HepG2 (cell line): ENCODE measurements at regions not wholly inside any gene's neighbourhood (a gene's known extent, or its start where the extent isn't known, plus 50 kb on each side); places are given as distances from the start of the nearest gene placed in this dataset.

Experiments used
- ATAC-seq: fragments of 200-7000 bp; cut with Tn5 transposase; 3 replicates; pipeline ENCODE4 v1.9.1; 2020; ENCODE audit warnings: mild to moderate bottlenecking, moderate library complexity
- BruUV-seq: library from RNA; stranded (reverse); fragments of 400-500 nt; replicated peaks from 2 replicates; lab custom pipeline; 2021; lab: Mats Ljungman, UMichigan
- CTCF ChIA-PET: fragments of 300-600 bp; formaldehyde crosslinking; extraction: SDS; loops from one replicate; lab custom pipeline; 2021; ENCODE audit warnings: low total read pairs, inconsistent platforms, low intra/inter-chr PET ratio; lab: Yijun Ruan, JAX
- POLR2A ChIA-PET: fragments of 350-600 bp; sonication (Branson Sonifier 250); formaldehyde crosslinking; loops from one replicate; lab custom pipeline; 2020; ENCODE audit warnings: antibody characterized with exemption, inconsistent platforms; lab: Yijun Ruan, JAX
- DNase-seq: peaks from one replicate; pipeline ENCODE4 v3.0.0-alpha.2; 2015; ENCODE audit warnings: low spot score
- FAIRE-seq: peaks from 3 replicates; lab custom pipeline; 2011; peaks lifted over from hg19 to GRCh38; lab: Jason Lieb, UNC
- H2AFZ ChIP-seq: one replicate; pipeline ENCODE4 v1.6.1; 2011; ENCODE audit warnings: low read length, inconsistent platforms
- H3K27ac ChIP-seq: fragments of 300-600 bp; 3 replicates; pipeline ENCODE4 v1.8.0; 2011; ENCODE audit warnings: mixed run types, mild to moderate bottlenecking, mixed read lengths, low read length, inconsistent platforms; ENCODE audit not compliant: insufficient read depth; ENCODE audit errors: extremely low read length
- H3K27me3 ChIP-seq, 2 experiments: fragments of 200-600 bp in 1 of 2; 2 replicates in 1 of 2; 3 replicates in 1 of 2; pipeline versions ENCODE4 v1.6.0 to v1.8.0; 2011; ENCODE audit warnings: low read length in 2 of 2, mild to moderate bottlenecking in 2 of 2, moderate library complexity in 2 of 2, inconsistent platforms in 1 of 2; ENCODE audit not compliant: insufficient read depth in 2 of 2, control insufficient read depth in 1 of 2
- H3K36me3 ChIP-seq, 2 experiments: fragments of 200-600 bp in 1 of 2; replicated peaks in 1 of 2; 2 replicates in 1 of 2; 3 replicates in 1 of 2; pipeline versions ENCODE4 v1.5.1 to v1.8.0; 2011; ENCODE audit warnings: low read length in 2 of 2, inconsistent platforms in 1 of 2; ENCODE audit not compliant: insufficient read depth in 2 of 2, control insufficient read depth in 1 of 2
- H3K4me1 ChIP-seq: 2 replicates; pipeline ENCODE4 v1.5.1; 2012; ENCODE audit warnings: low read length, inconsistent platforms; ENCODE audit not compliant: insufficient read depth
- H3K4me2 ChIP-seq: 2 replicates; pipeline ENCODE4 v1.6.0; 2011; ENCODE audit warnings: low read depth, low read length, inconsistent platforms
- H3K4me3 ChIP-seq, 3 experiments: fragments of 200-600 bp in 1 of 3; sonication (generic), shearing (Covaris generic) in 1 of 3; replicated peaks in 1 of 3; 2 replicates each; pipeline ENCODE4 v1.5.1; 2011 to 2016; ENCODE audit warnings: low read length in 3 of 3, inconsistent platforms in 2 of 3, low read depth in 2 of 3, mild to moderate bottlenecking in 2 of 3, control low read depth in 1 of 3, mixed read lengths in 1 of 3; ENCODE audit not compliant: insufficient read depth in 1 of 3
- H3K79me2 ChIP-seq: one replicate; pipeline ENCODE4 v1.6.1; 2011; ENCODE audit warnings: low read length, inconsistent platforms; ENCODE audit not compliant: insufficient read depth
- H3K9ac ChIP-seq: 2 replicates; pipeline ENCODE4 v1.6.0; 2011; ENCODE audit warnings: mild to moderate bottlenecking, low read depth, low read length, inconsistent platforms; ENCODE audit not compliant: insufficient read depth
- H3K9me3 ChIP-seq: 2 replicates; pipeline ENCODE4 v1.5.1; 2012; ENCODE audit warnings: mild to moderate bottlenecking, low read length
- H4K20me1 ChIP-seq: 2 replicates; pipeline ENCODE4 v1.6.0; 2011; ENCODE audit warnings: inconsistent platforms, mild to moderate bottlenecking, low read length, moderate library complexity; ENCODE audit not compliant: insufficient read depth
- ZNF138 ChIP-seq: sonication (generic); formaldehyde crosslinking; IDR thresholded peaks from 2 replicates; pipeline ENCODE4 v1.5.0; 2020; ENCODE audit warnings: mild to moderate bottlenecking, low read depth, missing genetic modification reagents
- ZNF678 ChIP-seq: sonication (generic); formaldehyde crosslinking; IDR thresholded peaks from 2 replicates; pipeline ENCODE4 v1.4.0; 2020; ENCODE audit warnings: mild to moderate bottlenecking, missing genetic modification reagents
- WGBS: methylation state at CpG from one replicate; pipeline ENCODE4 v1.1.6; 2017; ENCODE audit warnings: low lambda C conversion rate; 5-methylcytosine and 5-hydroxymethylcytosine counted together
- in situ Hi-C: cut with HindIII; loops from 2 replicates; pipeline ENCODE4 v1.10.0; 2017; ENCODE audit warnings: low pct_unique_long_range_greater_than_20kb; ENCODE audit not compliant: extremely low pct_ligation_motif_present
- intact Hi-C: fragments of 100-400 bp; cut with micrococcal nuclease; formaldehyde crosslinking; loops from one replicate; pipeline ENCODE4 v1.10.0; 2022; ENCODE audit not compliant: unreplicated experiment
- TF ChIP-seq, protein P1 (sequence below): sonication (generic); formaldehyde crosslinking; IDR thresholded peaks from 2 replicates; pipeline ENCODE4 v1.8.0; 2022; ENCODE audit warnings: missing genetic modification reagents, low read depth, mild to moderate bottlenecking, borderline replicate concordance
- TF ChIP-seq, protein P2 (sequence below): sonication (generic); formaldehyde crosslinking; IDR thresholded peaks from 2 replicates; pipeline ENCODE4 v1.5.0; 2020; ENCODE audit warnings: missing genetic modification reagents
- TF ChIP-seq, protein P3 (sequence below): sonication (generic); formaldehyde crosslinking; IDR thresholded peaks from 2 replicates; pipeline ENCODE4 v1.5.0; 2020; ENCODE audit warnings: mild to moderate bottlenecking, missing genetic modification reagents, borderline replicate concordance

DNA sequence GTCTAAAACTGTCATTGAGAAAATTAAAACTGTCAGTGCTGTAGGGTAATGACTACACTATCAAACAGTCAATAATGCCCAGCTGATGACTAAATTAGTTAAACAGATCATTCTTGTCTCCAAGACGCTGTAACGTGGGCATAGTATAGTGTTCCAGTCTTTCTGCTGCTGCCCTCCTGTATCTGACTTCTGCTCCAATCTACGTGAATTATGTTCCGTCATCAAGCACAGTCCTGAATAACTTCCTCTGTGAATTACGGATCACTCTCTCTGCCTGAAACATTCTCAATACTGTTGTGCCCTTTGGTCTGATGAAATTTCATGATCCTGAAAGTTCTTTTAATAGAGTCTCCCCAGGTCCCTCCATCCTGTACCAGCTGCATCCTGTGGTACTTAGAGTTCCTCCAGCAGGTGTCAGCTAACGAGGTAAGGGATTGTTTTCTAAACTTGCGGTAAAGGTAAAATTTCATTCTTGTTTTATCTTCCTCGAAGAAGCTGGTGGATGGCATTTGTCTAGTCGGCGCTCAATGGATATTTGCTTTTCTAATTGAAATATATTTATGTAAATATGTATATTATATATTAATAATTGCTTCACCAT, 393.5 kb upstream of the ADARB2 start:
- FAIRE-seq (no peak), ATAC-seq (no peak), DNase-seq (no peak)
- H3K4me1 ChIP-seq, result no peaks in the 10 kb centered on the region
- TF ChIP-seq, protein P1, sequence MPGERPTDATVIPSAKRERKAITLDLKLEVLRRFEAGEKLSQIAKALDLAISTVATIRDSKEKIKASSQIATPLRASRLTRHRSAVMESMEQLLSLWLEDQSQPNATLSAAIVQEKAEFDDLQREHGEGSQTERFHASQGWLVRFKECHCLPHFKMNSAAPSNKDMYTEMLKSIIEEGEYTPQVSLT (CRISPR knock-in tag), result no peak
- no peak for TF ChIP-seq ZNF678
- TF ChIP-seq, protein P2, sequence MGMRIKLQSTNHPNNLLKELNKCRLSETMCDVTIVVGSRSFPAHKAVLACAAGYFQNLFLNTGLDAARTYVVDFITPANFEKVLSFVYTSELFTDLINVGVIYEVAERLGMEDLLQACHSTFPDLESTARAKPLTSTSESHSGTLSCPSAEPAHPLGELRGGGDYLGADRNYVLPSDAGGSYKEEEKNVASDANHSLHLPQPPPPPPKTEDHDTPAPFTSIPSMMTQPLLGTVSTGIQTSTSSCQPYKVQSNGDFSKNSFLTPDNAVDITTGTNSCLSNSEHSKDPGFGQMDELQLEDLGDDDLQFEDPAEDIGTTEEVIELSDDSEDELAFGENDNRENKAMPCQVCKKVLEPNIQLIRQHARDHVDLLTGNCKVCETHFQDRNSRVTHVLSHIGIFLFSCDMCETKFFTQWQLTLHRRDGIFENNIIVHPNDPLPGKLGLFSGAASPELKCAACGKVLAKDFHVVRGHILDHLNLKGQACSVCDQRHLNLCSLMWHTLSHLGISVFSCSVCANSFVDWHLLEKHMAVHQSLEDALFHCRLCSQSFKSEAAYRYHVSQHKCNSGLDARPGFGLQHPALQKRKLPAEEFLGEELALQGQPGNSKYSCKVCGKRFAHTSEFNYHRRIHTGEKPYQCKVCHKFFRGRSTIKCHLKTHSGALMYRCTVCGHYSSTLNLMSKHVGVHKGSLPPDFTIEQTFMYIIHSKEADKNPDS, result no peak
- no peak for TF ChIP-seq ZNF138 (CRISPR knock-in tag)
- TF ChIP-seq, protein P3, sequence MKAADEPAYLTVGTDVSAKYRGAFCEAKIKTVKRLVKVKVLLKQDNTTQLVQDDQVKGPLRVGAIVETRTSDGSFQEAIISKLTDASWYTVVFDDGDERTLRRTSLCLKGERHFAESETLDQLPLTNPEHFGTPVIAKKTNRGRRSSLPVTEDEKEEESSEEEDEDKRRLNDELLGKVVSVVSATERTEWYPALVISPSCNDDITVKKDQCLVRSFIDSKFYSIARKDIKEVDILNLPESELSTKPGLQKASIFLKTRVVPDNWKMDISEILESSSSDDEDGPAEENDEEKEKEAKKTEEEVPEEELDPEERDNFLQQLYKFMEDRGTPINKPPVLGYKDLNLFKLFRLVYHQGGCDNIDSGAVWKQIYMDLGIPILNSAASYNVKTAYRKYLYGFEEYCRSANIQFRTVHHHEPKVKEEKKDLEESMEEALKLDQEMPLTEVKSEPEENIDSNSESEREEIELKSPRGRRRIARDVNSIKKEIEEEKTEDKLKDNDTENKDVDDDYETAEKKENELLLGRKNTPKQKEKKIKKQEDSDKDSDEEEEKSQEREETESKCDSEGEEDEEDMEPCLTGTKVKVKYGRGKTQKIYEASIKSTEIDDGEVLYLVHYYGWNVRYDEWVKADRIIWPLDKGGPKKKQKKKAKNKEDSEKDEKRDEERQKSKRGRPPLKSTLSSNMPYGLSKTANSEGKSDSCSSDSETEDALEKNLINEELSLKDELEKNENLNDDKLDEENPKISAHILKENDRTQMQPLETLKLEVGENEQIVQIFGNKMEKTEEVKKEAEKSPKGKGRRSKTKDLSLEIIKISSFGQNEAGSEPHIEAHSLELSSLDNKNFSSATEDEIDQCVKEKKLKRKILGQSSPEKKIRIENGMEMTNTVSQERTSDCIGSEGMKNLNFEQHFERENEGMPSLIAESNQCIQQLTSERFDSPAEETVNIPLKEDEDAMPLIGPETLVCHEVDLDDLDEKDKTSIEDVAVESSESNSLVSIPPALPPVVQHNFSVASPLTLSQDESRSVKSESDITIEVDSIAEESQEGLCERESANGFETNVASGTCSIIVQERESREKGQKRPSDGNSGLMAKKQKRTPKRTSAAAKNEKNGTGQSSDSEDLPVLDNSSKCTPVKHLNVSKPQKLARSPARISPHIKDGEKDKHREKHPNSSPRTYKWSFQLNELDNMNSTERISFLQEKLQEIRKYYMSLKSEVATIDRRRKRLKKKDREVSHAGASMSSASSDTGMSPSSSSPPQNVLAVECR, result no peak
- in situ Hi-C loops, result no loop called here
- WGBS, result 21% methylated on average over 10 of the region's 10 CpGs
- ChIA-PET POLR2A (no interaction called here), CTCF (no interaction called here)
- no peaks in the 10 kb centered on the region for H4K20me1 ChIP-seq
- H2AFZ ChIP-seq, result no peak overlapping the region
- intact Hi-C loops, result no loop called here
- H3K27me3 ChIP-seq, result no peaks in the 10 kb centered on the region
- H3K4me3 ChIP-seq, result no peak overlapping the region
- no peak overlapping the region for H3K27ac ChIP-seq
- no TSS peak for BruUV-seq
- H3K9me3 ChIP-seq, result no peaks in the 10 kb centered on the region
- no peak overlapping the region for H3K4me2 ChIP-seq
- H3K79me2 ChIP-seq, result no peaks in the 10 kb centered on the region
- no peak overlapping the region for H3K9ac ChIP-seq
- H3K36me3 ChIP-seq, result no peaks in the 10 kb centered on the region
